Lower lobe of right lung (tissue), 2 donors: ENCODE measurements at regions not wholly inside any gene's neighbourhood (a gene's known extent, or its start where the extent isn't known, plus 50 kb on each side); places are given as distances from the start of the nearest gene placed in this dataset.

Experiments used
- ATAC-seq, 2 donors: fragments of 200-7000 bp; cut with Tn5 transposase; one replicate each; pipeline ENCODE4 v1.9.1; 2020 to 2022; ENCODE audit warnings: mild to moderate bottlenecking in 2 of 2, moderate library complexity in 2 of 2
- DNase-seq: peaks from one replicate; pipeline ENCODE4 v3.0.0-alpha.2; 2020
- H3K27ac ChIP-seq: fragments of 200-600 bp; one replicate; pipeline ENCODE4 v1.8.0; 2022
- H3K27me3 ChIP-seq: fragments of 200-600 bp; one replicate; pipeline ENCODE4 v1.8.0; 2022; ENCODE audit warnings: low read depth
- H3K36me3 ChIP-seq: fragments of 200-600 bp; one replicate; pipeline ENCODE4 v1.8.0; 2022; ENCODE audit warnings: mild to moderate bottlenecking
- H3K4me1 ChIP-seq: fragments of 200-600 bp; one replicate; pipeline ENCODE4 v1.8.0; 2022
- H3K4me3 ChIP-seq: fragments of 200-600 bp; one replicate; pipeline ENCODE4 v1.8.0; 2022; ENCODE audit warnings: mild to moderate bottlenecking
- H3K9me3 ChIP-seq: fragments of 200-600 bp; one replicate; pipeline ENCODE4 v1.8.0; 2022
- CTCF ChIP-seq: fragments of 200-600 bp; IDR thresholded peaks from one replicate; pipeline ENCODE4 v1.8.0; 2022; ENCODE audit warnings: antibody characterized with exemption, mild to moderate bottlenecking
- intact Hi-C: fragments of 100-400 bp; cut with DNase I; formaldehyde crosslinking; loops from one replicate; pipeline ENCODE4 v1.11.0; 2022
- donor health status: DM: no; HTN: yes; CAD: no; lungs with severe emphysema.

DNA sequence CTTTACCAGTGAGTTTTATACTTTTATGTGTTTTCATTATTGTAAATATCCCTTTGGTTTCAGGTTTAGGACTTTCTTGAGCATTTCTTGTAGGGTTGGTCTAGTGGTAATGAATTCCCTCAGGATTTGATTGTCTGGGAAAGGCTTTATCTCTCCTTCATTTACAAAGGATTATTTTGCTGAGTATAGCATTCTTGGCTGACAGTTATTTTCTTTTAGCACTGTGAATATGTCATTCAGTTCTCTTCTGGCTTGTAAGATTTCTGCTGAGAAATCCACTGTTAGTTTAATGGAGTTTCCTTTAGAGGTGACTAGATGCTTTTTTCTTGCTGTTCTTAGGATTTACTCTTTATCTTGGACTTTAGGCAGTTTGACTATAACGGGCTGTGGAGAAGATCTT, 373.9 kb downstream of the TSN start:
- ATAC-seq (no peak), DNase-seq (no peak)
- intact Hi-C loops: no loop called here
- Histone ChIP-seq H3K4me3 (no peak overlapping the region), H3K36me3 (no peaks in the 10 kb centered on the region), H3K4me1 (no peaks in the 10 kb centered on the region), H3K9me3 (peaks cover 29% of the 10 kb centered on the region), H3K27ac (no peak overlapping the region), H3K27me3 (no peaks in the 10 kb centered on the region)
- no peak for TF ChIP-seq CTCF

DNA sequence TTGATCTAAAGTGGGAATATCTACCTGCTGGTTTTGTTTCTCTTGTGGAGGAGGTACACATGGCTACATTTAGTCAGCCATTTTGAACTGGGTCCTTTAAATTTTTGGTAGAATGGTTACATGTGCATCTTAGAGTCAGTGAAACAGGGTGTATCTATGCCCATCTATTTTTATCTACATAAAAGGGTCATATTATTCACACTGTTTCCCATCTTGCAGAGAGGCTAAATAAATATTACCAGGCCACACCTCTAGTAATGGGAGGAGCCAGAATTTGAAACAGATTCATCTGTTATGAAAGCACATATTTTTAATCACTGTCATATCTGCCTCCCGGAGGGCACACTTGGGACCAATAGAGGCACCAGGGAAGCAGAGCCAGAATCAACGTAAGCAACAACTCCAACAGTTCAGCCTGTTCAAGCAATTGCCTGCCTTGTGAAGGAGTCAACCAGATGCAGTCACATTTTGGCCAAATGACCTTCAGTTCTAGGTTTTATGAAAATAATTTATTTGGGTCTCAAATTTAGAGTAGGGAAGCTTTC, 376.8 kb downstream of the TSN start:
- ATAC-seq: no peak
- no peak for TF ChIP-seq CTCF

GRCh38 chr2:122135021-122135937, 379.8 kb downstream of the TSN start:
- TF ChIP-seq CTCF: no peak
- Histone ChIP-seq H3K4me3 (no peak overlapping the region), H3K27me3 (no peaks in the 10 kb centered on the region), H3K27ac (no peak overlapping the region), H3K4me1 (no peaks in the 10 kb centered on the region), H3K36me3 (no peaks in the 10 kb centered on the region), H3K9me3 (peaks cover 3% of the 10 kb centered on the region)
- no peak for DNase-seq
- intact Hi-C loops: no loop called here
- no peak for ATAC-seq

More for the DNA sequence above, 376.8 kb downstream of the TSN start:
- no peaks in the 10 kb centered on the region for H3K36me3 ChIP-seq
- H3K27ac ChIP-seq: no peak overlapping the region
- intact Hi-C loops: no loop called here
- H3K4me1 ChIP-seq: no peaks in the 10 kb centered on the region
- peaks cover 20% of the 10 kb centered on the region for H3K9me3 ChIP-seq
- no peaks in the 10 kb centered on the region for H3K27me3 ChIP-seq
- no peak overlapping the region for H3K4me3 ChIP-seq
- no peak for DNase-seq

GRCh38 chr2:122136056-122136455, 380.6 kb downstream of the TSN start:
- peak; percentile 51 for TF ChIP-seq CTCF
- ATAC-seq: peak in 1 of 2 donors; percentile 68
- H3K4me1 ChIP-seq: no peaks in the 10 kb centered on the region
- no peak overlapping the region for H3K27ac ChIP-seq
- no peaks in the 10 kb centered on the region for H3K9me3 ChIP-seq
- no peaks in the 10 kb centered on the region for H3K36me3 ChIP-seq
- H3K4me3 ChIP-seq: no peak overlapping the region
- H3K27me3 ChIP-seq: no peaks in the 10 kb centered on the region
- no peak for DNase-seq
- intact Hi-C loops: no loop called here

DNA sequence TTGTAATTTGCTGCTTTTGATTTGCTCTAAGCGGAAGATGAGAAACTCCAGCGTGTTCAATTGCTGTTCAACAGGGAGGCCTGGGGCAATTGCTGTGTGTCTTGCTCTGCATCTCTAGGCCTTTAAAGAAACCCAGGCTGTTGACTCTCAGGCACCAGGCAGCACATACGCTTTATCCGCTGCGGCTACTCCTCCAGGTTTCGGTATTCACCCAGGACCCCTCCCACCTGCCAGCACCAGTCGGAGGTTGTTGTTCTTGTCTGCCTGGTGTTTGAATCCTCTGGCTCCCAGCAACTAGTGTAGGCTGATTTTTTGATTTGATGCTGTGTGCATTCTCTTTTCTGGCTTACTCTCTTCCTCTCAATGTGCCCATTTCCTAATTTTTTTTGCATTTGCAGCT, 383.1 kb downstream of the TSN start:
- H3K9me3 ChIP-seq: no peaks in the 10 kb centered on the region
- intact Hi-C loops: no loop called here
- ATAC-seq (no peak), DNase-seq (no peak)
- no peaks in the 10 kb centered on the region for H3K4me1 ChIP-seq
- H3K27me3 ChIP-seq: no peaks in the 10 kb centered on the region
- no peak overlapping the region for H3K27ac ChIP-seq
- no peak overlapping the region for H3K4me3 ChIP-seq
- no peak for TF ChIP-seq CTCF
- H3K36me3 ChIP-seq: no peaks in the 10 kb centered on the region
